Cardiac fibroblast (primary cell): ENCODE measurements at regions not wholly inside any gene's neighbourhood (a gene's known extent, or its start where the extent isn't known, plus 50 kb on each side); places are given as distances from the start of the nearest gene placed in this dataset.

ENCODE experiments used
- DNase-seq, 2 donors: peaks; one replicate each; pipeline versions ENCODE4 v3.0.0 to v3.0.0-alpha.2; 2010; ENCODE audit warnings: low read depth in 2 of 2
- H3K4me3 ChIP-seq, 2 donors: replicated peaks in 1 of 2; 1 replicate in 1 of 2; 2 replicates in 1 of 2; pipeline ENCODE4 v1.5.1; 2011; ENCODE audit warnings: low read depth in 2 of 2, low read length in 2 of 2, mild to moderate bottlenecking in 2 of 2, moderate library complexity in 1 of 2
- TF ChIP-seq, protein P1 (sequence below): IDR thresholded peaks from one replicate; pipeline ENCODE4 v1.5.1; 2011; ENCODE audit warnings: low read depth, mild to moderate bottlenecking, low read length, inconsistent platforms

- DNase-seq = no peak
- TF ChIP-seq, protein P1, sequence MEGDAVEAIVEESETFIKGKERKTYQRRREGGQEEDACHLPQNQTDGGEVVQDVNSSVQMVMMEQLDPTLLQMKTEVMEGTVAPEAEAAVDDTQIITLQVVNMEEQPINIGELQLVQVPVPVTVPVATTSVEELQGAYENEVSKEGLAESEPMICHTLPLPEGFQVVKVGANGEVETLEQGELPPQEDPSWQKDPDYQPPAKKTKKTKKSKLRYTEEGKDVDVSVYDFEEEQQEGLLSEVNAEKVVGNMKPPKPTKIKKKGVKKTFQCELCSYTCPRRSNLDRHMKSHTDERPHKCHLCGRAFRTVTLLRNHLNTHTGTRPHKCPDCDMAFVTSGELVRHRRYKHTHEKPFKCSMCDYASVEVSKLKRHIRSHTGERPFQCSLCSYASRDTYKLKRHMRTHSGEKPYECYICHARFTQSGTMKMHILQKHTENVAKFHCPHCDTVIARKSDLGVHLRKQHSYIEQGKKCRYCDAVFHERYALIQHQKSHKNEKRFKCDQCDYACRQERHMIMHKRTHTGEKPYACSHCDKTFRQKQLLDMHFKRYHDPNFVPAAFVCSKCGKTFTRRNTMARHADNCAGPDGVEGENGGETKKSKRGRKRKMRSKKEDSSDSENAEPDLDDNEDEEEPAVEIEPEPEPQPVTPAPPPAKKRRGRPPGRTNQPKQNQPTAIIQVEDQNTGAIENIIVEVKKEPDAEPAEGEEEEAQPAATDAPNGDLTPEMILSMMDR = no peak
- no peak overlapping the region for H3K4me3 ChIP-seq
These were observed 79.5 kb upstream of the PCSK6 start for GRCh38 chr15:101568821-101569555.

DNA sequence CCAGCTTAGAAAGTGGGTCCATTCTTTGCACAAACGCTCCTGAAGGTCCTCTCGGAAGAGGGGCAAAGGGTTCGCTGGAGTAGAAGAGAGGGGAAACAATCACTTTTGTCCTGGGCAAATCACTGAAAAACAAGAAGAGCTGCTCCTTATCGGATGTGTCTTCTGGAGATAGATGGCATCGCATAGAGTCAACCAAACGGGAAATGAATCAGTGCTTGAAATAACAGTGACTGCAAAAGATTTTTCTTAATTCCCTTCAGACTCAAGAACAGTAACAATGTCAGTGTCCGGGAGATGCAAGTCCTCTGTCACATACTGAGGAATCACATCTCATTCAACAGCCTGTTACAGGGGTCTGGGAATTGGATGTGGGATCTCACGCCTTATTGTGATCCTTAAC lies 78.8 kb upstream of the PCSK6 start:
- DNase-seq = peak in 1 of 2 donors; percentile 60
- TF ChIP-seq, protein P1 = no peak
- no peak overlapping the region for H3K4me3 ChIP-seq

DNA sequence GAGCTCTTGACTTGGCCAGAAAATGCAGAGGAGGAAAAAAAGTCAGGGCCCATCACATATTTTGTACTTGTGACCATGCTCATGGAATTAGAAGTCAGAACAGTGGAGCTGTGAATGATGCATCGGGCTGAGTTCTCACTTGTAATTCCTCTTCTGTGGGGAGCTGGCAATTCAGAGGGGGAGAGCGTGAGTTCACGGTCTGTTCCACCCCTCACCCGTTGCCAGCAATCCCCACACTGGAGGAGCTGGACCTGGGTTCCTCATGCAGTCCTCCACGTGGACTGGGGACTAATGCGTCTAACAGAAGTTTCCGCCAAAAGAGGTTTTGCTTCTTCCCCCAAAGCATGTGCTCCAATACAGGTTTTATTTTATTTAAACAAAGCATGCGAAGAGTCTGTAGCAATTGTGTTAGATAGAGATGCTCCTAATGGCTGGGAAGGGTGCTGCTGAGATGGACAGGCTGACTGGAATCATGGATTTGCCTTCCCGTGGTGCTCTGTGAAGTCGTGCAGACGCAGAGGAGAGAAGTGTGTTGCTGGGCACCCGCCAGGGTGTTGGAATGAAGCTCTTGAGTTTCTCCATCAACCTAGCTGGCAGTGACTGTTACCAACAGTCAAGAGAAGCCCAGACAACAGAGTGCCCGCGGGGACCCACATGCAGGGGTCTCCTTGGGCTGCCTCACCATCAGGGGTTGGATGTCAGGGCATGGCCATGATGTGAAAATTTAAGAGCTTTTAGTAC lies 77.4 kb upstream of the PCSK6 start:
- TF ChIP-seq, protein P1 = no peak
- DNase-seq = no peak
- no peak overlapping the region for H3K4me3 ChIP-seq

DNA sequence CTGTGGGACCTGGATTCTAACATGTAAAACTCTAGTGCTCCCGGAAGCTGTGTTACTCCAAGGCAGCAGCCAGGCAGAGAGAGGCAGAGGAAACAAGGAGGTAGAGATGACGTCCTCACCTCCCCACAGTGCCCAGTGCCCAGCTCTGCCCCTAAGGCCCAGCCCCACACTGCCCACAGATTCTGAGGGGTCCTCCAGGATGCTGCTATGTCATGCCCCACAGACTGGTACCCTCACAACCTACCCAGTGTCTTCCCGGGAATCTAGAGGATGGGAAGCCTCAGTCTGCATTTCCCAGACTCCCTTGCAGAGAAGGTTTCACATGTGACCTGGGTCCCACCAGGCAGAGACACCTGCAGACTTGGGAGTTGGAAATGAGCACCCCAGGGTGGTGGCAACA lies 75.9 kb upstream of the PCSK6 start:
- H3K4me3 ChIP-seq = no peak overlapping the region
- TF ChIP-seq, protein P1 = no peak
- DNase-seq = no peak

DNA sequence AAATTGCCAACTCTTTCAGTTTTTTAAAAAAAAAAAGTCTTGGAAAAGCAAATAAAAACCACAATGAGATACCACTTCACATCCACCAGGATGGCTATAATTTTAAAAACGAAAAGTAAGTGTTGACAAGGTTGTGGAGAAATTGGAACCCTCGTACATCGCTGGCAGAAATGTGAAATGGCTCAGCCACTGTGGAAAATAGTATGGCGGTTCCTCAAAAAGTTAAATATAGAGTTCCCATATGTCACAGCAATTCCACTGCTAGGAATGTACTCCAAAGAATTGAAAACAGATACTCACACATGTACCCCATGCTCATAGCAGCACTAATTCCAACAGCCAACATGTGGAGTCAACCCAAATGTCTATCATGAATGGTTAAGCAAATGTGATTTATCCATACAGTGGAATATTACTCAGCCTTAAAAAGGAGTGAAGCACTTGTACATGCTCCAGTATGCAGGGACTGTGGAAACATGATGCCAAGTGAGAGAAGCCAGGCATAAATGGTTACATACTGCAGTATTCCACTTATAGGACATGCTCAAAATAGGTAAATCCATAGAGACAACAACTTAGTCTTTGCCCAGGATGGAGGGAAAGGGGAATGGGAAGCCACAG lies 73.8 kb upstream of the PCSK6 start:
- no peak for DNase-seq
- no peak overlapping the region for H3K4me3 ChIP-seq
- TF ChIP-seq, protein P1 = no peak

DNA sequence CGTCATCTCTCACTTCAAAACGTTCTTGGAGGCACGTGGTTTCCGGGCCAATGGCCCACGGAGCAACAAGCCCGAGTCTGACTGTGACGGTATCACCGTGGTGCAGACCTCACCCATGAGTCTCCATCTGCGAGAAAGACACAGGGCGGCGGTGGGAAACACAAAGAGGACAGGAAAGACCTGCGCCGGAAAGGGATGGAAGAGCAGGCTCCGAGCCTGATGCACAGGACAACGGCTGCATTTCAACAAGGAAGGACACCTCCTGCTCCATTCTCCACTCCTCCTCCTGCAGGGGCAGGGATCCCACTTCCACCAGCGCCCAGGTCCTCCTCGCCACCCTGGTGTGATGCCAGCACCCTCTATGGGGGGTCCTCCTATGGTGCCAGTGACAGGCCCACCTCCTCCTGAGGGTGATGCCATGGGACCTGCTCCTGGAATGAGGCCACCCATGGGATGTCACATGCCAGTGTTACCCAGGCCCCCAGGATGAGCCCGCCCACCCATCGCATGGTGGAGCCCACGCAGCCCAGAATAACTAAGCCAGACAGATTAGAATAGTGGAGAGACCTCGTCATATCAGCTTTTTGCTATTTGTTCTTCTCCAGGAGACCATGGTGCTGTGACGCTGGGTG lies 73.0 kb upstream of the PCSK6 start:
- TF ChIP-seq, protein P1 = no peak
- no peak overlapping the region for H3K4me3 ChIP-seq
- no peak for DNase-seq
